GM18519 (cell line): ENCODE measurements at regions not wholly inside any gene's neighbourhood (a gene's known extent, or its start where the extent isn't known, plus 50 kb on each side); places are given as distances from the start of the nearest gene placed in this dataset.

ENCODE experiments used
- ATAC-seq: cut with Tn5 transposase; IDR thresholded peaks from one replicate; pipeline ENCODE4 v1.9.1; 2021; ENCODE audit warnings: mild to moderate bottlenecking, moderate library complexity; ENCODE audit not compliant: unreplicated experiment, low FRiP score

DNA sequence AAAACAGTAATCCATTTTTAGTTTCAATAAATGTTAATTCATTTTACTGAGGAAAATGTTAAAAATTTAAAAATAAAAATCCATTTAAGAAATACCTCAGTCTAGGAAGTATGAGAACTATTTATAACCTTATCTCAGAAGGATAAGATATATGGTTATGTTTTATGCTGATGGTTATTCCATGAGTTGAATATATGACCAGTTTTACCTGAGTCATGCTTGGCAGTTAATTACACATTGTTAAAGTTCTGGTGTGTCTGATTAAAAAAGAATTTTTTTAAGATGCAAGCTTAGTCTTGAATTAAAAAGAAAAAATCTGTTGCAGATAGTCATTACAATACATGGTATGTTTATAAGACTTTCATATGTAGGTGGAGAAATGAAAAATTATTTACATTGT is 191.7 kb downstream of the ARL4A start:
- no peak for ATAC-seq

GRCh38 chr7:12881712-12882111 is 194.3 kb downstream of the ARL4A start:
- ATAC-seq = no peak

- no peak for ATAC-seq
Measured at GRCh38 chr7:12882710-12883109, 195.3 kb downstream of the ARL4A start.

GRCh38 chr7:12884033-12884432 is 196.6 kb downstream of the ARL4A start:
- no peak for ATAC-seq

DNA sequence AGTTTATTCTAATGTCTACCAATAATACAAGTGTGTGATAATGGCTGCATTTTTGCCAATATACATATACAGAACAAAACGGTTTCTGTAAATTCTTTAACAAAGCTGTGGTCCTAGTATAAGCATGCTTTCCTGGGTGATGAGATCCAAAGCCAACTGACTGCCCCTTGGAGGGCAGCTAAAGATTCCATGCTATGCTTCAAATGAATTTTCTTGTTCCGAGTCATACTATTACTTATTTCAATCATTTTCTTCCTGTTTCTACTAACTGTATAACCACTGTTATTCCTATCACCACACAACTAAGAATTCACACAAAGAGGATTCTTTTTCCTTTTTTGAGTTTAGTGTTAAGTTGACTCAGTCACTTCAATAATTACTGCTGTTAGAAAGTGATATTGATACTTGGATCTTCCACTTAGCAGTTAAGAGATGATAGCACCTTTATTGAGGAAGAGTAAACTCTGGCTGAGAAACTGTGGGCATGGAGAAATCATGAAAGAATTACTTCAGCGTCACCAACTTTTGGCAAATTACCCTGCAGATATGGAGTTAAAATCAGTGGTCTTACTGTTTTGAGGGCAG is 197.5 kb downstream of the ARL4A start:
- ATAC-seq = no peak

- no peak for ATAC-seq
Measured at GRCh38 chr7:12888717-12889116, 201.3 kb downstream of the ARL4A start.

GRCh38 chr7:12889391-12889790 is 202.0 kb downstream of the ARL4A start:
- no peak for ATAC-seq

DNA sequence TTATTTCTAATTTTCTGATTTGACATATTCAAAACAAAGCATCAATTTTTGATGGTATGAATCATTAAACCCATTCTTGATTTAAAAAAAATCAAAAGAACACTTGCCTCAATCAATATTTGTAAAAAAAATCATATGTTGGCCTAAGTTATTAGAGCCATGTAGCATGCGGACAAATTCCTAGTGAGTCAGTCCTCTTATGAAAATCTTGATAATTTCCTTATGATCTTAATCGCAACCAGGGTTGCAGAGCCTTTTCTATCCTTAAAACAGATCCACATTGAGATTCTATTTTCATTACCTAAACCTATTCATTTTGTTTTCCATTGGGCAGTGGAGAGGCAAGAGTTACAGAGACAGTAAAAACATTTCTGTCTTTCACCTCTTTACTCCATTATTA is 203.2 kb downstream of the ARL4A start:
- ATAC-seq = no peak

GRCh38 chr7:12893292-12893691 is 205.9 kb downstream of the ARL4A start:
- no peak for ATAC-seq

DNA sequence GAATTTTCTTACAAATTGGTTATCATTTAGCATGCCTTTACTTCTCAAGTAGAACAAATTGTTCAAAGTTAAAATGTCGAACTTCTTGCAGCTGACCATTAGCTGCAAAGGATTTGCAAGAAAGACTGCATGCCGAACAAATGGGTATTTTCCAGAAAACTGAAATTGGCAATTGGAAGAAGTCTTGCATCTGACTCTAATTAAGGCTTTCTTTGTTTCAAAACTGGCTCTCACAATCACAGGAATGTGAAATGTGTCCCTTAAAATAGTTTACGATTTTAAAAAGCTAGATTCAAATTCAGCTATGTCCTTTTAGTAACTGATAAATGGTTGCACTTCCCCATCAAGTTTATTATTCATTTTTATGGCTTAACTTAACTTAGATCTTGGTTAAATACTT is 207.9 kb downstream of the ARL4A start:
- ATAC-seq = no peak

- no peak for ATAC-seq
Measured at GRCh38 chr7:12896316-12896715, 208.9 kb downstream of the ARL4A start.

GRCh38 chr7:12898004-12898403 is 210.6 kb downstream of the ARL4A start:
- ATAC-seq = no peak

DNA sequence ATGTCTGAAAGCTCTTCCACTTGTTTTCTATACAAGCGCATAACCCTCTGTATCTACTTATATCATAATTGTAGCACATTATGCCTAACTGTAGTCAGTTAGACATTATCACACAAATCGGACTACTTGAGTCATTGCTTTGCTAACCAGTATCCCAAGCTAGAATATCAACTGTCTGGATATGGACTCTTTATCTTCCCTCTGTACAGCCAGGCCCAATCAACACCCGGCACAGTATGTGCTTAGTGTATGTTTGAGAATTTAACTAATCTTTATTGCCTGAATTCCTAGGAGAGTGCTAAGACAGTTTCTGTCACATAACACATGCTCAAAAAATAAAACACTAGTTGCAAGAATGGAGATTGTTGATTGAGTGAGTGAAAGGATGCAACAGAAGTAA is 211.2 kb downstream of the ARL4A start:
- ATAC-seq = no peak

- no peak for ATAC-seq
Measured at GRCh38 chr7:12905671-12906070, 218.2 kb downstream of the ARL4A start.

GRCh38 chr7:12907774-12908173 is 220.3 kb downstream of the ARL4A start:
- no peak for ATAC-seq

GRCh38 chr7:12909483-12909882 is 222.1 kb downstream of the ARL4A start:
- ATAC-seq = no peak

- ATAC-seq = no peak
Measured at GRCh38 chr7:12911053-12911452, 223.6 kb downstream of the ARL4A start.

- ATAC-seq = no peak
Measured at GRCh38 chr7:12913002-12913401, 225.6 kb downstream of the ARL4A start.

GRCh38 chr7:12917801-12918200 is 230.4 kb downstream of the ARL4A start:
- no peak for ATAC-seq

DNA sequence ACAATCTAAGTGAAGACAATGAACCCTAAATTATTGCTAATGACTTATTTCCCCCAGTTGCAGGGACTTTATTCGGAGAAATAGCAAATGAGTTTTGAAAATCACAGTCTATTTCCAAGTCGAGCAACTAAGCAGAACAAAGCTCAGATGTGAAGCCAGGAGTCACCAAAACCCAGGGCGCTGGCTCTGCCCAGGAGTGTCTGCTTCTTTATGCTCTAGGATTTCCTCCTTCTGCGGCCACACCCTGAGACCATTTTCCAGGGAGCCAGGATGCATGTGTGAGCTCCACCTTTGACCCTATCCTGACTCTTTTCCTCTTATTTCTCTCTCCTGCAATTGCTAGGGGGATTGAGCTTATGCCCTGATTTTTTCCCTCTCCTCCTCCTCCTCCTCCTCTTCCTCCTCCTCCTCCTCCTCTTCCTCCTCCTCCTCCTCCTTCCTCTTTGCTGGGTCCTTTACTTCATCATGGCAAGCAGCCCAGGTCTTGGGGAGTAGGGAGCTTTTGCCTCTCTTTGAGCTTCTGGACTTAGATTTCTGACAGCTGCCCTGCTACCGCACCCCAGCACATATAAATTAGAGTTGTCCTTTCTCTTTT is 234.4 kb downstream of the ARL4A start:
- ATAC-seq = no peak

GRCh38 chr7:12923971-12924370 is 236.5 kb downstream of the ARL4A start:
- no peak for ATAC-seq

GRCh38 chr7:12926206-12926605 is 238.8 kb downstream of the ARL4A start:
- no peak for ATAC-seq
